Chondrocyte (in vitro differentiated cells): ENCODE measurements at regions not wholly inside any gene's neighbourhood (a gene's known extent, or its start where the extent isn't known, plus 50 kb on each side); places are given as distances from the start of the nearest gene placed in this dataset.
"Not testable (repeated sequence)": the region's sequence is repeated elsewhere in the genome, so short reads cannot be mapped to it uniquely, and the experiment has no call there.

Experiments used
- DNase-seq: peaks from one replicate; pipeline ENCODE4 v3.0.0; 2021; ENCODE audit warnings: mixed read lengths, low spot score
- H3K27ac Mint-ChIP-seq: one replicate; pipeline ENCODE4 v1.8.0; 2021; ENCODE audit warnings: mild to moderate bottlenecking, moderate library complexity, mixed read lengths; ENCODE audit not compliant: unreplicated experiment
- H3K27me3 Mint-ChIP-seq: 2 replicates; pipeline ENCODE4 v1.8.0; 2021; ENCODE audit warnings: low read depth, mixed read lengths
- H3K36me3 Mint-ChIP-seq: 2 replicates; pipeline ENCODE4 v1.8.0; 2021; ENCODE audit warnings: low read depth, mixed read lengths
- H3K4me1 Mint-ChIP-seq: 2 replicates; pipeline ENCODE4 v1.8.0; 2021; ENCODE audit warnings: low read depth, mild to moderate bottlenecking, mixed read lengths
- H3K4me3 Mint-ChIP-seq: one replicate; pipeline ENCODE4 v1.8.0; 2021; ENCODE audit warnings: mild to moderate bottlenecking, moderate library complexity, mixed read lengths; ENCODE audit not compliant: unreplicated experiment
- H3K9me3 Mint-ChIP-seq: 2 replicates; pipeline ENCODE4 v1.8.0; 2021; ENCODE audit warnings: low read depth, mixed read lengths
- CTCF ChIP-seq: fragments of 200-600 bp; sonication (generic); IDR thresholded peaks from 2 replicates; pipeline ENCODE4 v1.5.0; 2021; ENCODE audit warnings: antibody characterized with exemption, mild to moderate bottlenecking, moderate library complexity

- TF ChIP-seq CTCF: no peak
- Mint-ChIP-seq H3K4me3 (no peak overlapping the region), H3K27ac (no peak overlapping the region), H3K27me3 (no peaks in the 10 kb centered on the region), H3K9me3 (no peaks in the 10 kb centered on the region), H3K4me1 (no peaks in the 10 kb centered on the region), H3K36me3 (no peaks in the 10 kb centered on the region)
- no peak for DNase-seq
Observed at GRCh38 chr1:72379072-72379471, 96.7 kb upstream of the NEGR1 start.

GRCh38 chr1:72375226-72375625, 92.9 kb upstream of the NEGR1 start:
- Mint-ChIP-seq H3K9me3 (no peaks in the 10 kb centered on the region), H3K27me3 (no peaks in the 10 kb centered on the region), H3K36me3 (no peaks in the 10 kb centered on the region), H3K4me1 (no peaks in the 10 kb centered on the region), H3K4me3 (no peak overlapping the region), H3K27ac (no peak overlapping the region)
- no peak for DNase-seq
- TF ChIP-seq CTCF: no peak

GRCh38 chr1:72371259-72372035, 89.1 kb upstream of the NEGR1 start:
- DNase-seq: no peak
- peaks cover under 1% of the 10 kb centered on the region for H3K4me1 Mint-ChIP-seq
- H3K36me3 Mint-ChIP-seq: no peaks in the 10 kb centered on the region
- no peak overlapping the region for H3K4me3 Mint-ChIP-seq
- H3K9me3 Mint-ChIP-seq: peaks cover 6% of the 10 kb centered on the region
- TF ChIP-seq CTCF: no peak
- peaks cover 13% of the 10 kb centered on the region for H3K27me3 Mint-ChIP-seq
- H3K27ac Mint-ChIP-seq: no peak overlapping the region

- not testable (repeated sequence) for H3K36me3 Mint-ChIP-seq, H3K4me3 Mint-ChIP-seq, DNase-seq, H3K9me3 Mint-ChIP-seq, H3K27ac Mint-ChIP-seq, H3K4me1 Mint-ChIP-seq
- H3K27me3 Mint-ChIP-seq: peaks cover 13% of the 10 kb centered on the region
Observed at GRCh38 chr1:72370836-72371235, 88.5 kb upstream of the NEGR1 start.

GRCh38 chr1:72369069-72369757, 86.9 kb upstream of the NEGR1 start:
- no peak overlapping the region for H3K4me3 Mint-ChIP-seq

More at GRCh38 chr1:72369069-72369757, 86.9 kb upstream of the NEGR1 start:
- peaks cover 13% of the 10 kb centered on the region for H3K27me3 Mint-ChIP-seq
- H3K9me3 Mint-ChIP-seq: peaks cover 6% of the 10 kb centered on the region
- H3K36me3 Mint-ChIP-seq: no peaks in the 10 kb centered on the region
- no peak for DNase-seq
- H3K4me1 Mint-ChIP-seq: peaks cover 3% of the 10 kb centered on the region
- no peak for TF ChIP-seq CTCF
- no peak overlapping the region for H3K27ac Mint-ChIP-seq
